ENCODE measurements at regions not wholly inside any gene's neighbourhood (a gene's known extent, or its start where the extent isn't known, plus 50 kb on each side); places are given as distances from the start of the nearest gene placed in this dataset.

- Histone ChIP-seq H3K27me3 (ENCODE audit: low read depth, low read length) (peaks cover 84% of the 10 kb centered on the region), H3K4me1 (ENCODE audit: low read length) (no peaks in the 10 kb centered on the region), H4K20me1 (ENCODE audit: insufficient read depth, low read length) (no peaks in the 10 kb centered on the region)
These were observed 102.8 kb upstream of the CCL1 start for GRCh38 chr17:34465789-34466188.

GRCh38 chr17:34464812-34465211 lies 101.8 kb upstream of the CCL1 start:
- TF ChIP-seq CTCF (IDR thresholded peaks at IDR 0.05; ENCODE audit: low read depth, low read length) (no peak), EZH2phosphoT487 (IDR thresholded peaks at IDR 0.05; ENCODE audit: low read depth) (no peak)
- Histone ChIP-seq H3K79me2 (ENCODE audit: low read length) (no peaks in the 10 kb centered on the region), H3K27ac (ENCODE audit: low read length) (no peak overlapping the region), H3K4me3 (ENCODE audit: low read length) (no peak overlapping the region), H4K20me1 (ENCODE audit: insufficient read depth, low read length) (no peaks in the 10 kb centered on the region), H3K9ac (ENCODE audit: low read length) (no peak overlapping the region), H3K4me2 (ENCODE audit: low read length) (no peak overlapping the region), H3K36me3 (replicated peaks; ENCODE audit: low read depth, low read length) (no peaks in the 10 kb centered on the region), H2AFZ (ENCODE audit: low read depth, low read length) (no peak overlapping the region), H3K27me3 (ENCODE audit: low read depth, low read length) (peaks cover 88% of the 10 kb centered on the region), H3K4me1 (ENCODE audit: low read length) (no peaks in the 10 kb centered on the region), H3K9me3 (ENCODE audit: insufficient read depth, low read length) (no peaks in the 10 kb centered on the region)

More at GRCh38 chr17:34465789-34466188, 102.8 kb upstream of the CCL1 start:
- Histone ChIP-seq H3K9ac (ENCODE audit: low read length) (no peak overlapping the region), H3K4me2 (ENCODE audit: low read length) (no peak overlapping the region), H3K27ac (ENCODE audit: low read length) (no peak overlapping the region), H2AFZ (ENCODE audit: low read depth, low read length) (no peak overlapping the region), H3K79me2 (ENCODE audit: low read length) (no peaks in the 10 kb centered on the region), H3K36me3 (replicated peaks; ENCODE audit: low read depth, low read length) (no peaks in the 10 kb centered on the region), H3K4me3 (ENCODE audit: low read length) (no peak overlapping the region), H3K9me3 (ENCODE audit: insufficient read depth, low read length) (no peaks in the 10 kb centered on the region)
- TF ChIP-seq EZH2phosphoT487 (IDR thresholded peaks at IDR 0.05; ENCODE audit: low read depth), result no peak
- TF ChIP-seq CTCF (IDR thresholded peaks at IDR 0.05; ENCODE audit: low read depth, low read length), result no peak

GRCh38 chr17:34458266-34458665 lies 95.2 kb upstream of the CCL1 start:
- Histone ChIP-seq H3K79me2 (ENCODE audit: low read length) (no peaks in the 10 kb centered on the region), H3K27me3 (ENCODE audit: low read depth, low read length) (peaks cover 97% of the 10 kb centered on the region), H3K4me1 (ENCODE audit: low read length) (no peaks in the 10 kb centered on the region), H4K20me1 (ENCODE audit: insufficient read depth, low read length) (no peaks in the 10 kb centered on the region), H3K4me3 (ENCODE audit: low read length) (no peak overlapping the region), H3K4me2 (ENCODE audit: low read length) (no peak overlapping the region), H3K27ac (ENCODE audit: low read length) (no peak overlapping the region), H3K9ac (ENCODE audit: low read length) (no peak overlapping the region), H2AFZ (ENCODE audit: low read depth, low read length) (no peak overlapping the region), H3K9me3 (ENCODE audit: insufficient read depth, low read length) (no peaks in the 10 kb centered on the region), H3K36me3 (replicated peaks; ENCODE audit: low read depth, low read length) (no peaks in the 10 kb centered on the region)
- TF ChIP-seq CTCF (IDR thresholded peaks at IDR 0.05; ENCODE audit: low read depth, low read length) (no peak), EZH2phosphoT487 (IDR thresholded peaks at IDR 0.05; ENCODE audit: low read depth) (no peak)

- Histone ChIP-seq H3K4me3 (ENCODE audit: low read length) (no peak overlapping the region), H3K4me2 (ENCODE audit: low read length) (no peak overlapping the region), H2AFZ (ENCODE audit: low read depth, low read length) (no peak overlapping the region), H3K27me3 (ENCODE audit: low read depth, low read length) (peaks cover 90% of the 10 kb centered on the region), H3K4me1 (ENCODE audit: low read length) (no peaks in the 10 kb centered on the region), H3K27ac (ENCODE audit: low read length) (no peak overlapping the region), H4K20me1 (ENCODE audit: insufficient read depth, low read length) (no peaks in the 10 kb centered on the region), H3K9me3 (ENCODE audit: insufficient read depth, low read length) (no peaks in the 10 kb centered on the region), H3K9ac (ENCODE audit: low read length) (no peak overlapping the region), H3K79me2 (ENCODE audit: low read length) (no peaks in the 10 kb centered on the region), H3K36me3 (replicated peaks; ENCODE audit: low read depth, low read length) (no peaks in the 10 kb centered on the region)
- TF ChIP-seq EZH2phosphoT487 (IDR thresholded peaks at IDR 0.05; ENCODE audit: low read depth) (no peak), CTCF (IDR thresholded peaks at IDR 0.05; ENCODE audit: low read depth, low read length) (no peak)
These were observed 93.1 kb upstream of the CCL1 start for GRCh38 chr17:34456121-34456520.

Data from OCI-LY3 (cell line).